Kidney epithelial cell (primary cell): ENCODE measurements at regions not wholly inside any gene's neighbourhood (a gene's known extent, or its start where the extent isn't known, plus 50 kb on each side); places are given as distances from the start of the nearest gene placed in this dataset.

Experiments
- DNase-seq: peaks from one replicate; pipeline ENCODE4 v3.0.0-alpha.2; 2010; ENCODE audit warnings: low read depth
- H3K27me3 ChIP-seq: 2 replicates; pipeline ENCODE4 v1.6.0; 2011; ENCODE audit warnings: low read length; ENCODE audit not compliant: control insufficient read depth, insufficient read depth
- H3K36me3 ChIP-seq: 2 replicates; pipeline ENCODE4 v1.5.1; 2011; ENCODE audit warnings: low read length; ENCODE audit not compliant: control insufficient read depth, insufficient read depth
- H3K4me3 ChIP-seq: 2 replicates; pipeline ENCODE4 v1.5.1; 2011; ENCODE audit warnings: low read depth, mild to moderate bottlenecking, control low read depth, low read length
- TF ChIP-seq, protein P1 (sequence below): IDR thresholded peaks from 2 replicates; pipeline ENCODE4 v1.5.1; 2011; ENCODE audit warnings: mild to moderate bottlenecking, moderate library complexity, low read length, control low read depth, inconsistent platforms; ENCODE audit not compliant: insufficient read depth, poor library complexity, severe bottlenecking

GRCh38 chr12:130076126-130076525 is 86.1 kb upstream of the FZD10 start:
- TF ChIP-seq, protein P1, sequence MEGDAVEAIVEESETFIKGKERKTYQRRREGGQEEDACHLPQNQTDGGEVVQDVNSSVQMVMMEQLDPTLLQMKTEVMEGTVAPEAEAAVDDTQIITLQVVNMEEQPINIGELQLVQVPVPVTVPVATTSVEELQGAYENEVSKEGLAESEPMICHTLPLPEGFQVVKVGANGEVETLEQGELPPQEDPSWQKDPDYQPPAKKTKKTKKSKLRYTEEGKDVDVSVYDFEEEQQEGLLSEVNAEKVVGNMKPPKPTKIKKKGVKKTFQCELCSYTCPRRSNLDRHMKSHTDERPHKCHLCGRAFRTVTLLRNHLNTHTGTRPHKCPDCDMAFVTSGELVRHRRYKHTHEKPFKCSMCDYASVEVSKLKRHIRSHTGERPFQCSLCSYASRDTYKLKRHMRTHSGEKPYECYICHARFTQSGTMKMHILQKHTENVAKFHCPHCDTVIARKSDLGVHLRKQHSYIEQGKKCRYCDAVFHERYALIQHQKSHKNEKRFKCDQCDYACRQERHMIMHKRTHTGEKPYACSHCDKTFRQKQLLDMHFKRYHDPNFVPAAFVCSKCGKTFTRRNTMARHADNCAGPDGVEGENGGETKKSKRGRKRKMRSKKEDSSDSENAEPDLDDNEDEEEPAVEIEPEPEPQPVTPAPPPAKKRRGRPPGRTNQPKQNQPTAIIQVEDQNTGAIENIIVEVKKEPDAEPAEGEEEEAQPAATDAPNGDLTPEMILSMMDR: no peak
- H3K27me3 ChIP-seq: no peaks in the 10 kb centered on the region
- DNase-seq: no peak
- H3K4me3 ChIP-seq: no peak overlapping the region
- H3K36me3 ChIP-seq: no peaks in the 10 kb centered on the region

GRCh38 chr12:130076752-130077151 is 85.5 kb upstream of the FZD10 start:
- TF ChIP-seq, protein P1: no peak
- DNase-seq: no peak
- H3K27me3 ChIP-seq: no peaks in the 10 kb centered on the region
- no peaks in the 10 kb centered on the region for H3K36me3 ChIP-seq
- no peak overlapping the region for H3K4me3 ChIP-seq

DNA sequence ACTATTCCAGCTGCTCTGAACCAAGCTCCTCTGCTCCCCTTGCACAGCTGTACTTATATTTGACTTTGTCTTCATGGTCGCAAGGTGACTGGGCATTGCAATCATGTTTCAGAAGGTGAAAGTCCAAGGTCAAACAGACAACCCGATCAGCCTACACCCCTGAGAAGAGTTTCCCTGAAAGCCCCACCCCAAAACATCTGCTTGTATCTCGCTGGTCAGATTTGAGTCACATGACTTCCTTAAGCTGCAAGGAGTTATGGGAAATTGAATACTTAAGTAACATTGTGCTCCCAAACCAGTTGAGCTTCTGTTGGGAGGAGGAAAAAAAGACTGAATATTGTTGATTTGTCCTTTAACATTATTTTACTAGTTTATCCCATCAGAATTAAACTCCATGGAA is 83.4 kb upstream of the FZD10 start:
- no peaks in the 10 kb centered on the region for H3K36me3 ChIP-seq
- H3K4me3 ChIP-seq: no peak overlapping the region
- DNase-seq: no peak
- H3K27me3 ChIP-seq: no peaks in the 10 kb centered on the region
- TF ChIP-seq, protein P1: no peak

DNA sequence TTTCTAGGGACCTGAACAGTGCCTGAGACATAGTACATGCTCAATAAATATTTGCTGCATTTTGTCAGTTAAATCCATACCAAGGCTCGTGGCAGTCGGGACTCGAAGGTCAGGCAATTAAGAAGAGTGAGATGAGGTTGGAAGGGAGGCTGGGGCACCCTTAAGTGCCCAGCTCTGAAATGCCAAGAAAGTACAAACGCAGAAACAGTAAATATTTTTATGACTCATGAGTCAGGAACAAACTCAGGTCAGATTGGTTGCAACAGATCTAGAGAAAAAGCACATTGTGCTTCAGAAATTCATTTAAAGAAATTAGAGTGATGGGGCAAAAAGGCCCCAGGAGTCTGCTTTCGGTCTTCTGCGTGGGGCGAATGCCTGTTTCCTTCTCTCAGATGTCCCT is 83.0 kb upstream of the FZD10 start:
- DNase-seq: no peak
- TF ChIP-seq, protein P1: no peak
- Histone ChIP-seq H3K36me3 (no peaks in the 10 kb centered on the region), H3K4me3 (no peak overlapping the region), H3K27me3 (no peaks in the 10 kb centered on the region)

DNA sequence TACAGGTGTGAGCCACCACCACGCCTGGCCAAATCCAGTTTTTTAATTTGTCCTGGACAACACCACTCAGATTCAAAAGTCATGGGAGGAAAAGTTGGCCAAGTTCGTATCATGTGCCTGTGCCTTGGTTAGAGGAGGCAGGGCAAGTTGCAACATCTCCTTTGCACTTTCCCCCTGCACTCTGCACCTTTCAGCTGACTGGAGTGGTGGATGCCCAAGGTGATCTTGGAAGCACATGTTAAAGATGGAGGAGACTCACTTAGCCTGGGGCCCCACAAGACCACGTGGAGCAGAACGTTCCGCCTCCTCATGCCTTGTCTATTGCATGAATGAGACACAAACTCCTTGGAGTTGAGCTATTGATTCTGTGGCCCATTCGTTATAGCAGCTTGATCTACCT is 82.1 kb upstream of the FZD10 start:
- H3K4me3 ChIP-seq: no peak overlapping the region
- TF ChIP-seq, protein P1: no peak
- no peak for DNase-seq
- no peaks in the 10 kb centered on the region for H3K36me3 ChIP-seq
- H3K27me3 ChIP-seq: no peaks in the 10 kb centered on the region

- TF ChIP-seq, protein P1: no peak
- DNase-seq: no peak
- Histone ChIP-seq H3K27me3 (no peaks in the 10 kb centered on the region), H3K36me3 (no peaks in the 10 kb centered on the region), H3K4me3 (no peak overlapping the region)
Observed at GRCh38 chr12:130081117-130081805, 81.0 kb upstream of the FZD10 start.
